NCI-H446 treated with DMSO at 0.1 percent for 48 hours (cell line): ENCODE measurements at regions not wholly inside any gene's neighbourhood (a gene's known extent, or its start where the extent isn't known, plus 50 kb on each side); places are given as distances from the start of the nearest gene placed in this dataset.
"Not testable (repeated sequence)": the region's sequence is repeated elsewhere in the genome, so short reads cannot be mapped to it uniquely, and the experiment has no call there.

Experiments
- DNase-seq: peaks from one replicate; lab custom pipeline; 2025; lab: John Stamatoyannopoulos, UW

DNA sequence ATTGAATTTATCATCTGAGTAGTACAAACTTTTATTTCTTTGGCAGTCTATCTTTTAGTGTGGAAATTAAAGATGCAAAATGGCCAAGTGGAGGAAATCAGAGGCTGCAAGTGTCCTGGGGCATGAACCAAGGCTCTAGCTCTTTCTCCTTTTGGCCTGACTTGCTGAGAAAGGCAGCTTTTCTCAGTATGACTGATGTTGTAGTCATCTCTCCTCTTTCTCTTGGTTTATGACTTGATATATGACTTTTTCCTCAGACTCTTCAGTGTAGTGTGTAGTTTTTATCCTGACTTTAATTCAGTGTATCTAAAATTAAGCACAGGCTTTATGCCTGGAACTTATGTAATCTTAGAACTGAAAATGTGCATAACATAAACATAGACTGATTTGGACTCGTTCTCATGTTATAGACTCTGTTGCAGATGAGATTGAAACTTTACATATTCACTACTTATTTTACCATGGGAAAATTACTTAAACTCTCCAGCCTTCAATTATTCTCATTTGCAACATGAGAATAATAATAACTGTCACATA, 65.7 kb downstream of the SLITRK5 start:
- DNase-seq = no peak

DNA sequence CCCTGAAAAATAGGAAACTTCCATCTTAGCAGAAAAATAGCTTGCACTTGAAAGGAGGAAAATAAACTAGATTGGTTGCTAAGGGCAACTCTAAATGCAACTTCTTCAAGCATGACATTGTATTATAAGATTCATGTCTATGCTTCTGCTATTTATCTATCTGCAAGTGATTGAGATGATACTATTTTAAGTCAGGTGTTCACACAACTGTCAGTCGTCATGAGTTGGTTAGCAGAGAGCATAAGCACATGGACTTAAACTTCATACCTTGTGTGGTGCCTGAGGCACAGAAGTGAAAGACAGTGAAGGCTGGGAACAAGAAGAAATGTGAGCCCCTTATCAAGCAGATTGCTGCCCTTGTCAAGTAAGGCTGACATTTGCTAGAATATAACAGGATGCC, 82.9 kb downstream of the SLITRK5 start:
- DNase-seq = no peak

GRCh38 chr13:87769445-87769844, 98.3 kb downstream of the SLITRK5 start:
- DNase-seq = no peak

DNA sequence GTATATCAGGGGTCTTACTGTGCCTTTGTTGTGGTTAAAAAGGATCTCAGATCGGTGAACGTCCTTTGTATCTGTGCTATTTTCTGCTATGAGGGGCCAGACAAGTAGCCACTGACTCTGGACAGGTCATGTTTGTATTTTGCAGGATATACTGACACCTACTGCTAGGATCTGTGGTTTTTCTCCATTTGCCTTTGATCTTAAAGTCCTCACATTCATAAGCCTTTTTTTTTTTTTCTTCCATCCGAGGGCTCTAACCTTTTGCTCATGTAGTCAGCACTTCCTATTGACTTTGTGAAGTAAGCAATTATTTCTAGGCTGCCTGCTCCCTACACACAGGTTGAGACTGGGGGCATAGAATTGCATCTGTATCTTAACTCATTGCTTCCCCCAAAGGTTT, 106.2 kb downstream of the SLITRK5 start:
- no peak for DNase-seq

DNA sequence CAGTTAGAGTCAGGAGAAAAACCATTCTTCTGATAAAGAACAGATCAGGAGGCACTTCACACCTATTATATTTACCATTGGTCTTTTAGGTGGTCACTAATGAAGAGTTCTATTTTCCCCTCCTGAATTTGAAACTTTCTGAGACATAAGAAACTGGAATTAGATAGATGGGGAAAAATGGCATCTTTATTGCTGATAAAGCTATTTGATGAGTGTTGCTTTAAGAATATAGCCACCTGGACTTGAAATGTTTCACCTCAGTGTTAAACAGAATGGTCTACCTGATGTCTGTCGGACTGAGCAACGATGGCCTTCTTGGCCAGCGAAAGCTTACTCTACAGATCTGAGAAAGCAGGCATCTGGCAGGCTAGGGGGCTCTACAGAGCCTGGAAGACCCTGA, 107.0 kb downstream of the SLITRK5 start:
- DNase-seq = no peak

- DNase-seq = no peak
These were observed 108.3 kb downstream of the SLITRK5 start for GRCh38 chr13:87779426-87779825.

- DNase-seq = no peak
These were observed 112.2 kb downstream of the SLITRK5 start for GRCh38 chr13:87783366-87783765.

GRCh38 chr13:87788363-87788762, 117.2 kb downstream of the SLITRK5 start:
- no peak for DNase-seq

DNA sequence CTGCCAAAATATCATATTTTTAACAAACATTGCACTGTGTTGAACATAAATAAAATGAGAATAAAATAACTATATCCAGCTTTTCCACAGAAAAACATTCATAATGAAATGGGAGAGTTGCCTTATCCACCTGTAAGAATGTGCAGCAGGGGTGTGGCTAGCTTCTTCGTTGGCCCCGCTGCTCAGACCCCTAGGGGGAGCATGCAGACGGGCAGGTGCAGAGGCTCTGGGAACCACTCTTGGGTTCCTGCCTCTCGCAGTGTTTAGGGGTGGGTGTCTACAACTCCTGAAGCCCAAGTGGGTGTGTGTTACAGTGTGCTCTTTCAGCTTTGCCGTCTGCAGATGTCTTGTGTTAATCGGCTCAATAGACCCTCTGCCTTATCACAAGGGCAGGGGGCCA, 121.7 kb downstream of the SLITRK5 start:
- DNase-seq = no peak

DNA sequence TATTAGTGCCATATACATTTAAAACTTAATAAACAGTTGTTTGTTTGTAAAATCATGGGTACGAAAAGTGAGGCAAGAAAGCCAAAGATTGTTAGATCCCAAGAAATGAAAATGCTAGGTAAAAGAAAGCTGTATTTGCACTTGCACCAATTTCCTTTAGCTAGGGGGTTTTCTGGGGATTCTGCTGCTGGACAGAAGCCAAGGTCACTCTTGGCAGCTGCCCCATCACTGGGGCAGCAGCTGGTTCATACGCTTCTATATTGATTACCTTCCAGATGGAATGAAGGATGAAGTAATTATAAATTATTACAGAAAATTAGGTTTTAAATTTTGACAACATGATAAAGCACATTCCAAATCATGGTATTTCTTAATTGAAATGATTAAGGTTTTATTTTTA, 127.4 kb downstream of the SLITRK5 start:
- DNase-seq = peak; percentile 42

DNA sequence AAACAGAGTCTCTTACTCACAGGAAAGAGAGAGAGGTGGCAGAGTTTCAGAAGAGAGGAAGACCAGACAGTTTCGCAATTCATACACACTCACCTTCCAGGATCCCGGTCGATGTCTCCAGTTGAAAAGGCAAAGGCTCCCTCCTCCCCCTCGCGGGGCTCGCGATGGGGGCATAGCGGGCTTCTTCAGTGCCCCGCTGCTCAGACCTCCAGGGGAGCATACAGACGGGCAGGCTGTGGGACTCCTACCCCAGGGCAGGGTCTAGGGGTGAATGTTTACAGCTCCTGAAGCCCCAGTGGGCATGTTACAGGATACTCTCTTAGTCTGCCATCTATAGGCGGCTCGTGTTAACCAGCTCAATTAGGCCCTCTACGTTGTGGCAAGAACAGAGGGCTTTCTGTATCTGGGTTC, 139.2 kb downstream of the SLITRK5 start:
- no peak for DNase-seq

DNA sequence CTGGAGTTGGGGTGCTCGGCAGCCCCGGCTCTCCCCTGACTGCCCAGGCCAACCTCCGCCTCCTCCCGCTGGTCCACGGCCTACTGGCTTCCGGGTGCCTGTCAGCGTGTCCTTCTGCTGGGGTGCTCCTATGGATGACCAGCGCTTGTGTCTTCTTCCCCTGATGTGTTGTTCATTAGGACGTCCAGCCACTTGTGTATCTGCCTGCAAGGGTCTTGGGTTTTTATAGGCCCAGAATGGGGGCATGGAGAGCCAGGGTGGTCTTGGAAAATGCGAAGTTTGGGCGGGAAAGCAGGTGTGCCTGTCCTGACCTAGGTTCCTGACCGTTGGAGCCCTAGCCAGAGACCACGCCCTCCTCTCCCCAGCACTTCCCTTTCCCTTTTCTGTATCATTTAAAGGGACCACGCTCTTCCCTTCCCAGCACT, 139.8 kb downstream of the SLITRK5 start:
- DNase-seq = no peak

GRCh38 chr13:87814403-87814802, 143.2 kb downstream of the SLITRK5 start:
- no peak for DNase-seq

- DNase-seq = no peak
These were observed 149.1 kb downstream of the SLITRK5 start for GRCh38 chr13:87820241-87820640.

DNA sequence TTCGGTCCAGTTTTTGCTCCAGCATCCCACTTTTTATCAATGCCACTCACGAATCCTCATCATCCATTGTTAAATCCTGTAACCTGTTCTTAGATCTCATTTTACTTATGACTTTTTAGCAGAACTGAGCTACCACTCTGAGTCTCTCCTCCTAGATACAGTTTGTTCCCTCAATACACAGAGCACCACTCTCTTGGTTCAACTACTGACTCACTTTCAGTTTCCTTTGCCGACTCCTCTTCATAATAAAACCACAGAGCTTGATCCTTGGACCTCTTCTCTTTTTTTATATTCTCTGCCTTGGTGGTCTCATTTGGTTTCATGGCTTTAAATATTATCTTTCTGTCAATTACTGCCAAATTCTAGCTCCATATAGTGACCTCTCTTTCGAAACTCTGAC, 150.3 kb downstream of the SLITRK5 start:
- DNase-seq = no peak

- not testable (repeated sequence) for DNase-seq
These were observed 155.1 kb downstream of the SLITRK5 start for GRCh38 chr13:87826301-87826700.

- DNase-seq = no peak
These were observed 156.3 kb downstream of the SLITRK5 start for GRCh38 chr13:87827479-87827878.

- DNase-seq = no peak
These were observed 166.4 kb downstream of the SLITRK5 start for GRCh38 chr13:87837522-87837921.

GRCh38 chr13:87837946-87838345, 166.8 kb downstream of the SLITRK5 start:
- DNase-seq = no peak

DNA sequence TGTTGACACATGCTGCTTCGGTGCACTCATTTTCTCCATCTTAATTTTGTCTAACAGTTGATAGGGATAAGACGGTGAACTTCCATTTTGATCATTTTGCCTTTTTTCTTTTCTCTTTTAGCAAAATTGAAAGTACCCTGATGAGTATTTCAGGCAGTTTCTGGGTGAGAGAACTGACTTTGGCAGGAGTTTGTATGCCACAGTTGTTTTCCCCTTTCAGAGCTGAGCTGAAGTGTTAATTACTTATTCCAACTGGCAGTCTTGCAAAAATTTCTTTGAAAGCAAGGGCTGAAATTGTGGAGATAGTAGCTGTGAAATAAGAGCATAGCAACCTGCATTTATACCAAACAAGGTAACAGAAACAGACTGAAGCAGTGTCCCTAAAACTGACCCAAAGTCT, 180.2 kb downstream of the SLITRK5 start:
- no peak for DNase-seq

DNA sequence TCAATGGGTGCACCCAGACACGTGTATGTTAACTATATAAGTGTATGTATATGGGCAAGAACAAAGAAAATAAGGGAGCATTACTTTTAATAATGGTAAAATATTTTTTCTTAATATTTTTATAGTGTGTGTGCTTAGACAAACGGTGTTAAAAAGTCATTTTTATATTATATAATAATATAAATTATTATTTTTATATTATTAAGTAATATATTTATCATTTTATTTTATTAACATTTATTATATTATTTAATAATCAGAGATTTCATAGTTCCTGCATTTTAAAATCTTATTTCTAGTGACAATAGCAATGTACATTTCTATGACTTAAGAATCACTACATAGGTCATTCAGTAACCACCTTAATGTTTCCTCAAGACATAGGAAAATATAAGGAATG, 184.4 kb downstream of the SLITRK5 start:
- no peak for DNase-seq

DNA sequence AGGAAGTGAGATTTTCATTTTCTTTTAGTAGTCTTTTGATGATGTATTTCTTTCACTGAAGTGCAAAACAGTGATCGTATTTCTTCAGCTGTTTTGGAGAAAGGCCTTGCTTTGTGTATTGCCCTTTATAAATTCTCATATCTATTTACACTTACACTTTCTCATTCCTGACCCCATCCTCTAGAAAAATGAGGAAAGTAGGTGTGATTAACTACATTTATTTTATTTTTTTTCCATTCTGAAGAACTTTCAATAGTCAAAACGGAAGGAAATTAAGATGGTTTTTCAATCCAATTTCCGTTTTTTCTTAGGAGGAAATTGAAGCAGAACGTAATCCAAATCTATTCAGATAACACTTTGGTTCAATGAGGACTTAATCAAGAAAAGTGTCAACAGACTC, 188.1 kb downstream of the SLITRK5 start:
- DNase-seq = no peak

DNA sequence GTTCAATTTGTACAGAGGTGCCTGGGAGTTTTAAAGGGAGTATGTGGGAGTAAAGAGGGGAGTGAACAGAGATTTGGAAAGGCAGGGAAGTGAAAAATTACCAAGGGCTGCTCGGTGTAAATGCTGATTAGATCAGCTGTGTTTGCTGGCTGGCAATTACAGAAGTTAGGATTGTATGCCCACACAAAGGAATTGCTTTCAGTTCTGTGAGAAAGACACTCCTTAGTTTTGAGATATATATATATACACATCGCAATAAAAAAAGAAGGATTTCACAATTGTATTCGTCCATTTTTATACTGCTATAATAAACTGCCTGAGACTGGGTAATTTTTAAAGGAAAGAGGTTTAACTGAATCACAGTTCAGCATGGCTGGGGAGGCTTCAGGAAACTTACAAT, 196.3 kb downstream of the SLITRK5 start:
- DNase-seq = no peak

DNA sequence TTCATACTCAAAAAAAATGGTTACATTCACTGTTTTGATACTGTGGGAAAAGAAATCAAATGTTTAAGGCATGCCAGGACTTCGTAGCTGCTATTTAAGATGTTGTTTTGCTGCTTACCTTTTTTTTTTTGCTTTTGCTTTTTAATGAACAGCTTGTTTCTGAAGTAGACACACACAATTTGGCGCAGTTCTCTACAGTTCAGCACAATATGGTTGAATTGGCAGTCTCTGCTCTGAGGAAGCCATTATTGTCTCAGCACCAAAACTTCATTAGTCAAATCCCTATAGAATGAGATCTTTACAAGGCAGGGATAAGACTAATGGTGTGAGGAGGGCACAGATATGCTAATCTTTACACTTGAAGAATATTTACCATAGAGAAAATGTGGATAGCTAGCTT, 197.6 kb downstream of the SLITRK5 start:
- no peak for DNase-seq

DNA sequence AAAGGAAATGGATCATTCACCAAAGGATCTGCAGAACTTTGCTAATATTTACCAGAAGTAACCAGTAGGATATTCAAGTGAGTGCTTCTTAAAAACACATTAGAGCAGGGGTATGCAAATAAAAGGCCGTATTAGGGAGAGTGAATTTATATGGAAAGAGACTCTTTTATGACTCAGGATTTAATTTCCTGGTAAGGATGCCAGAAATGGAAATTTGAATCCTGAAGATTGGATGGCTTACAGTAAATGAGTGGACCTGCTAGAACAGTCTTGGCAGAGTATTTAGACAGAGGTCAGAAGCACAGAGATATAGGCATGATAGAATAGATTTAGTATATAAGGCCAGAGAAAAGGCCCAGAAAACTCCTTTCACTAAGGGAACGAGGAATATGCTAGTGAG, 201.6 kb downstream of the SLITRK5 start:
- no peak for DNase-seq
